ENCODE measurements at regions not wholly inside any gene's neighbourhood (a gene's known extent, or its start where the extent isn't known, plus 50 kb on each side); places are given as distances from the start of the nearest gene placed in this dataset.
"Not testable (repeated sequence)": the region's sequence is repeated elsewhere in the genome, so short reads cannot be mapped to it uniquely, and the experiment has no call there.

GRCh38 chr2:65589667-65590066, 157.3 kb upstream of the SPRED2 start:
- no peak for DNase-seq

DNA sequence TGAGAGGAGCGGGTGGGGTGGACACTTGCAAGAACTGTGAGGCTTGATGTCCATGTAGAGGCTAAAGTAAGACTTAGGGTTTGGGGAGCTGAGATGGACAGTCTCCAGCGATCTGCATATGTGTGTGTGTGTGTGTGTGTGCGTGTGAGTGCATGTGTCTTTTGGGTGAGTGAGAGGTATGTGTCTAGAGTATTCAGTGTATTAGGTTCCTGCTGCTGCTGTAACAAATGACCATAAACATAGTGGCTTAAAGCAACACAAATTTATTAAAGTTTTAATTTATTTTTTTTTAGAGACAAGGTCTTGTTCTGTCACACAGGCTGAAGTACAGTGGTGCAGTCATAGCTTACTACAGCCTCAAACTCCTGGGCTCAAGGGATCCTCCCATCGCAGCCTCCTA, 155.4 kb upstream of the SPRED2 start:
- no peak for DNase-seq

- no peak for DNase-seq
Measured at GRCh38 chr2:65586516-65586915, 154.1 kb upstream of the SPRED2 start.

DNA sequence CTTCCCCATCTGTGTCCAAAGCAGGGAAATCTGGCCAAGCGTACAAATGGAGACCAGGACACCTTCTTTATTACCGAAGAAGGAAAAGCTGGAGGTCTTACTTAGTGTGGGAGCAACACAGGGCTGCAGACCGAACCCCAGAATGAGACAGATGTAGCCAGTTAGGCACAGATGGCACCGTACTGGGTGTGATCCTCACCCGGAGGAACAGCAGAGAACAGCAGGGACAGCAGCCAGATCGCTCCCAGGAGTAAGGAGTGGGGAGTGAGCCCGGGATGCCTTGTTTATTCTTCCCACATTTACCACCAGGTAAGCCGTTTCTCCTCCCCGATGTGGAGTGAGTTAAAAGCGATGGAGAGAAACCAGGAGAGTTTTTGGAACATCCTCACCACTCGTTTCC, 150.7 kb upstream of the SPRED2 start:
- no peak for DNase-seq

DNA sequence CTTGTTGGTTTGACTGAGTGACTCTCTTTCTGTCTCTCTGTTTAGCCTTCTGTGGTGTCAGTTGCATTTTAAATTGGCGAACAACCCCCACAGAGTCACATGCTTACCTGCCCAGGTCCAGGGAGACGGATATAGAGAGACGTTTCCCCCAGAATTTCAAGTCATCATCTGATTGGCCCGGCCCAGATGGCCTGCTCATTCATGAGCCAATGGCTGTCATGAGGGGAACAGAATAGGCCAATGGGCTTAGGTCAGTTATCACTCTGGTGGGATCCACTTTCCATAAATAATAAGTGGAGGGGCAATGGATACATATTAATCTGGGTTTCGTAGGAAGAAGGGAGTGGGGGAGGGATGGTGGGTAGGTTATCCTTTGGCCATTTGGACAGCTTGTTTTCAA, 150.0 kb upstream of the SPRED2 start:
- DNase-seq: no peak

DNA sequence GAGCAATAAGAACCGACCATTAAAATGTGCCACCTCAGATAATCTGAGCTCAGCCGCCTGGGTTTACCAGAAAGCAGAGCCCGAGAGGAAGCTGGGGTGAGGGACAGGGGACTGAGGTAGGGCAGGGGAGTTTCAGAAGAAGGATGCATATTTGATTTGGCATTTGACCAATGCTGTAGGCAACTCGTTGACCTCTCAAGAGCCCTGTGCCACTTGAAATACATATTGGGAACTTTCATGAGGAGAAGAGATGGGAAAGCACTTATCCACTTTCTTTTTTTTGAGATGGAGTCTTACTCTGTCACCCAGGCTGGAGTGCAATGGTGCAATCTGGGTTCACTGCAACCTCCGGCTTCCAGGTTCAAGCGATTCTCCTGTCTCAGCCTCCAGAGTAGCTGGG, 148.4 kb upstream of the SPRED2 start:
- no peak for DNase-seq

GRCh38 chr2:65579506-65580235, 147.3 kb upstream of the SPRED2 start:
- no peak for DNase-seq

- no peak for DNase-seq
Measured at GRCh38 chr2:65577654-65578053, 145.3 kb upstream of the SPRED2 start.

DNA sequence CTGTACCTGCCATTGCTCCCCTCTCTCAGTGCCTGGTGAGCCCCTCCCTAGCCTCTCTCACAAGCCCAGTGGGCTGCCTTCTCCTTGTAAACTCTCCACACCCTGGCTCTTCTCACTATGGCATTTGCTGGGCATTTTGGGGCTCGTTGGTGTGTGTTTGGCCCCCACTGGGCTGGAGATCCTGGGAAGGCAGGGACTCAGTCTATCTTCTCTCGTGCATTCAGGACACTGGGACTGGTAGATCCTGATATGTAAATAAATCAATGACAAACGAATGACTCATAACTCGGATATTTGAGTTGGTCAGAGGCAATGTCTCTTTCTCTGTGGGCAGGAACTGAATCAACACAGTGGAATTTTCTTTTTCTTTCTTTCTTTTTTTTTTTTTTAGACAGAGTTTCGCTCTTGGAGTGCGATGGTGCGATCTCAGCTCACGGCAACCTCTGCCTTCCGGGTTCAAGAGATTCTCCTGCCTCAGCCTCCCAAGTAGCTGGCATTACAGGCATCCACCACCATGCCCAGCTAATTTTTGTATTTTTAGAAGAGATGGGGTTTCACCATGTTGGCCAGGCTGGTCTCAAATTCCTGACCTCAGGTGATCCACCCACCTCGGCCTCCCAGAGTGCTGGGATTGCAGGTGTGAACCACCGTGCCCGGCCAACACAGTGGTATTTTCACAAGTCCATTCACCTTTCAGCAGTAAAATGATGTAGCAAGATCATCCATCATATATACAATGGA, 144.6 kb upstream of the SPRED2 start:
- no peak for DNase-seq

- no peak for DNase-seq
Measured at GRCh38 chr2:65576278-65576677, 143.9 kb upstream of the SPRED2 start.

- DNase-seq: no peak
Measured at GRCh38 chr2:65574993-65575392, 142.6 kb upstream of the SPRED2 start.

DNA sequence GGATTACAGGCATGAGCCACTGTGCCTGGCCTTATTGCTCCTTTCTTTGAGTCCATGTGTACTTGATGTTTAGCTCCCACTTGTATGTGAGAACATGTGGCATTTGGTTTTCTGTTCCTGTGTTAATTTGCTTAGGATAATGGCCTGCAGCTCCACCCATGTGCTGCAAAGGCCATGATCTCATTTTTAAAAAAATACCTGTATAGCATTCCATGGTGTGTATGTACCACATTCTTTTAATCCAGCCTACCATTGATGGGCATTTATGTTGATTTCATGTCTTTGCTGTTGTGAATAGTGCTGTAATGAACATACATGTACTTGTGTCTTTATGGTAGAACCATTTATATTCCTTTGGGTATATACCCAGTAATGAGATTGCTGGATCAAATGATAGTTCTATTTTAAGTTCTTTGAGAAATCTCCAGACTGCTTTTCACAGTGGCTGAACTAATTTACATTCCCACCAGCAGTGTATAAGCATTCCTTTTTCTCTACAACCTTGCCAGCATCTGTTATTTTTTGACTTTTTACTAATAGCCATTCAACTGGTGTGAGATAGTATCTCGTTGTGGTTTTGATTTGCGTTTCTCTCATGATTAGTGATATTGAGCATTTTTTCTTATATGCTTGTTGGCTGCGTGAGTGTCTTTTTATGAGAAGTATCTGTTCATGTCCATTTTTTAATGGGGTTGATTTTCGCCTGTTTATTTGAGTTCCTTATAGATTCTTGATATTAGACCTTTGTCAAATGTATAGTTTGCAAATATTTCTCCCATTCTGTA, 136.4 kb upstream of the SPRED2 start:
- DNase-seq: not testable (repeated sequence)

- DNase-seq: peak; percentile 38
Measured at GRCh38 chr2:65566617-65567016, 134.2 kb upstream of the SPRED2 start.

GRCh38 chr2:65565681-65566080, 133.3 kb upstream of the SPRED2 start:
- no peak for DNase-seq

- no peak for DNase-seq
Measured at GRCh38 chr2:65564299-65564698, 131.9 kb upstream of the SPRED2 start.

DNA sequence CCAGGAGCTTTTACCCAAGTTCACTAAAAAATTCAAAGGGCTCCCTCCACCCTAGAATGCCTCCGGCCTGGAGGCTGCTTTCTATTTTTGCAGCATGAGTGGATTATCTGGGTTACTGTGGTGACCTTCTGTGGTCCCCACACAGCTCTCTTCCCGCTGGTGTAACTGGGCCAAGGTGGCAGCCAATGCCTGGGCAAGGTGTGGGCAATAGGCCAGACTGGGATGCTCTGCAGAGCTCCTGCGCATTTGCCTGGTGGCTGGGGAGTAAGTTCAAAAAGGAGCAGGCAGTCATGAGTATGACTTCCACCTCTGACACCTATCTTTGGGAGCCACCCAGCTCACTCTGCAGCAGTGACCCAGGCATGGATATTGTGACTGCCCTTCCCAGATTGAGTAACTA, 130.5 kb upstream of the SPRED2 start:
- DNase-seq: no peak

DNA sequence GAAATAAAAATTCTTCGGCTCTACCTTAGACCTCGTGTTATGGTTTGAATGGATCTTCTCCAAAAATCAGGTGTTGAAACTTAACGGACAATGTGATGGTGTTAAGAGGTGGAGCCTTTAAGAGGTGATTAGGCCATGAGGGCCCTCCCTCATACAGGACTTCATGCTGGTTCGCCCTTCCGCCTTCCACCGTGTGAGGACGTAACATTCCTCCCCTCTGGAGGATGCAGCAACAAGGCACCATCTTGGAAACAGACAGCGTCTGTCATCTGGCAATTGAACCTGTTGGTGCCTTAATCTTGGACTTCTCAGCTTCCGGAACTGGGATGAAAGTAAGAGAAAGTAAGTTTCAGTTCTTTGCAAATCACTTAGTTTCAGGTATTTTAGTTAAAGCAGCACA, 126.3 kb upstream of the SPRED2 start:
- no peak for DNase-seq

GRCh38 chr2:65557616-65558573, 125.5 kb upstream of the SPRED2 start:
- no peak for DNase-seq

- DNase-seq: peak; percentile 31
Measured at GRCh38 chr2:65554765-65555591, 122.6 kb upstream of the SPRED2 start.

DNA sequence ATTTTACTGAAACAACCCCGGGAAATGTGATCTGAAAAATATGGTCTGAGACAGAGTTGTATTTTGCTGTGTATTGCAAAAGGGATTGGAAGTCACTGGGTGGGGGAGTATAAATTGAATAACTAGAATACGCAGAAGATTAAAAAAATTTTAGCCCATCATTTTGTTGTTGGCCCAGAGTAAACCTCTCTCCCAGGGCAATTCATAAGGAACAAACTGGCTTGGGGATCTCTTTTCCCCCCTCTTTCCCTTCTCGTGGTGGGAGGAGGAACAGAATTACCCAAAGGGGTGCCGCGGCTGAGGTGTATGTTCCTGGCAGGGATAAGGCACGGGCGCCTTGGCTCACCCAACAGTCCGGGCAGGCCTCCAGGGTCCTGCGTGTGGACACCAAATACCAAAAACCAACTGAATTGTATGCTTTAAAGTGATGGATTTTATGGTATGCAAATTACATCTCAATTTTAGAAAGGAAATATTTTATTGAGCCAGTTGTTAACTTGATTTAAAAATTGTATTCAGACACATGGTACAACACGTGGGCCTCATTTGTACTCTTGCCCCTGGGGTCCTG, 121.2 kb upstream of the SPRED2 start:
- DNase-seq: no peak

DNA sequence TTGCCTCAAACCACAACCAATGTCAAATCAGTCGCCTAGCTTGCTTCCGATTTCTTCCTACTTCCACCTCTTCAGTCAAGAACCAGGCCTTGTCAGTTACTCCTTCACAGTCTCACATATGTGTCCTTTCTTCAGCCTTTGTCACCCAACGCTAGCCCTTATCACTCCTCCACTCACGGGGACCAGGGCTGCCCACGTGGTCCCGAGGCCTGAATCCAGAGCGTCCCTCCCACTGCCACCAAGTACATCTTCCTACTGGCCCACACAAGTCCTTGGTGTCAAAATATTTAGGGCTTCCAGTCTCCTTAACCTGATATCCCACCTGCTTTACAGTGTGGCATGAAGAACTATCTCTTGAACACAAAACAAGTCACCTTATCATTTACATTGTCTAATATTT, 119.1 kb upstream of the SPRED2 start:
- no peak for DNase-seq
